Bronchial epithelial cell (primary cell): ENCODE measurements at regions not wholly inside any gene's neighbourhood (a gene's known extent, or its start where the extent isn't known, plus 50 kb on each side); places are given as distances from the start of the nearest gene placed in this dataset.

Experiments used
- DNase-seq: peaks from one replicate; pipeline ENCODE4 v3.0.0-alpha.2; 2010; ENCODE audit warnings: low read depth
- FAIRE-seq: peaks from 2 replicates; lab custom pipeline; 2011; peaks lifted over from hg19 to GRCh38; lab: Jason Lieb, UNC
- H3K27me3 ChIP-seq: 2 replicates; pipeline ENCODE4 v1.5.1; 2011; ENCODE audit warnings: low read length; ENCODE audit not compliant: control insufficient read depth, insufficient read depth
- H3K36me3 ChIP-seq: 2 replicates; pipeline ENCODE4 v1.5.1; 2011; ENCODE audit warnings: low read length; ENCODE audit not compliant: control insufficient read depth, insufficient read depth
- H3K4me3 ChIP-seq: 2 replicates; pipeline ENCODE4 v1.5.1; 2011; ENCODE audit warnings: mild to moderate bottlenecking, low read depth, low read length, control low read depth
- TF ChIP-seq, protein P1 (sequence below): IDR thresholded peaks from 2 replicates; pipeline ENCODE4 v1.5.1; 2011; ENCODE audit warnings: mild to moderate bottlenecking, moderate library complexity, low read length, control low read depth, inconsistent platforms; ENCODE audit not compliant: insufficient read depth, severe bottlenecking

DNA sequence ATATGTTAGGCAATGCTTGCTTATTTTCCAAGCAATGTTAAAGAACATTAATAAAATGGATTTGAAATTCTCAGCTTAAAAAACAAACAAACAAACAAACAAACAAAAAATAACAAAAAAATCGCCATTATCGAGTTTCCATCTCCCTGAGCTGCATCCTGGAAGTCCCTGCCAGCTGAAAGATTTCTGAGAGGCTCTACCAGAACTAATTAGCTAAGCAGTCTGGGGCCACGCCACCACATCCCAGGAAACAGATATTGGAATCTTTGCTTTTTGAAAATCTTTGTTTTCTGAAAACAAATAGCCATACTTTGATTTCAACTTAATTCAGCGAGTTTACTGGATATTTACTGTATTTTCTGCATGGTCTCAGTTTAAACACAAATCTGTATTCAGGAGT, 143.6 kb downstream of the LSMEM1 start:
- DNase-seq: no peak
- FAIRE-seq: no peak
- Histone ChIP-seq H3K36me3 (no peaks in the 10 kb centered on the region), H3K27me3 (no peaks in the 10 kb centered on the region), H3K4me3 (no peak overlapping the region)
- TF ChIP-seq, protein P1, sequence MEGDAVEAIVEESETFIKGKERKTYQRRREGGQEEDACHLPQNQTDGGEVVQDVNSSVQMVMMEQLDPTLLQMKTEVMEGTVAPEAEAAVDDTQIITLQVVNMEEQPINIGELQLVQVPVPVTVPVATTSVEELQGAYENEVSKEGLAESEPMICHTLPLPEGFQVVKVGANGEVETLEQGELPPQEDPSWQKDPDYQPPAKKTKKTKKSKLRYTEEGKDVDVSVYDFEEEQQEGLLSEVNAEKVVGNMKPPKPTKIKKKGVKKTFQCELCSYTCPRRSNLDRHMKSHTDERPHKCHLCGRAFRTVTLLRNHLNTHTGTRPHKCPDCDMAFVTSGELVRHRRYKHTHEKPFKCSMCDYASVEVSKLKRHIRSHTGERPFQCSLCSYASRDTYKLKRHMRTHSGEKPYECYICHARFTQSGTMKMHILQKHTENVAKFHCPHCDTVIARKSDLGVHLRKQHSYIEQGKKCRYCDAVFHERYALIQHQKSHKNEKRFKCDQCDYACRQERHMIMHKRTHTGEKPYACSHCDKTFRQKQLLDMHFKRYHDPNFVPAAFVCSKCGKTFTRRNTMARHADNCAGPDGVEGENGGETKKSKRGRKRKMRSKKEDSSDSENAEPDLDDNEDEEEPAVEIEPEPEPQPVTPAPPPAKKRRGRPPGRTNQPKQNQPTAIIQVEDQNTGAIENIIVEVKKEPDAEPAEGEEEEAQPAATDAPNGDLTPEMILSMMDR: no peak

DNA sequence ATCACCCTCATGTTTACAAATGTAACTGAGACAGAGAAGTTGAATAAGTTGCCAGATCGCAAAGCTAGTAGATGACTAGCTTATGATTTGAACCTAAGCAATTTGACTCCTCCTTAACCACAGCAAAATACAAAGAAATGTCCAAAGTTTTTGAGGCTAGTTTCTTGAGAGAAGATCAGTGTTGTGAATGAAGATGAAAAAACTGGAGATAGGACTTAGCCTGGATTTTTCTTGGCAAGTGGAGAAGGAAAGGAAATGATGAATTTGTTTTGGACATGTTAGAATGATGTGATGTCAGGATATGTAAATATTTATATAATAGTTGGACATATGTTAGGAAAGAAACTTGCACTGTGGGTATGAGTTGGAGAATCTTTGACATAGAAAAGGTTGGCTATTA, 149.8 kb downstream of the LSMEM1 start:
- Histone ChIP-seq H3K4me3 (no peak overlapping the region), H3K27me3 (peaks cover 3% of the 10 kb centered on the region), H3K36me3 (no peaks in the 10 kb centered on the region)
- peak; percentile 88 for DNase-seq
- TF ChIP-seq, protein P1: no peak
- FAIRE-seq: no peak

DNA sequence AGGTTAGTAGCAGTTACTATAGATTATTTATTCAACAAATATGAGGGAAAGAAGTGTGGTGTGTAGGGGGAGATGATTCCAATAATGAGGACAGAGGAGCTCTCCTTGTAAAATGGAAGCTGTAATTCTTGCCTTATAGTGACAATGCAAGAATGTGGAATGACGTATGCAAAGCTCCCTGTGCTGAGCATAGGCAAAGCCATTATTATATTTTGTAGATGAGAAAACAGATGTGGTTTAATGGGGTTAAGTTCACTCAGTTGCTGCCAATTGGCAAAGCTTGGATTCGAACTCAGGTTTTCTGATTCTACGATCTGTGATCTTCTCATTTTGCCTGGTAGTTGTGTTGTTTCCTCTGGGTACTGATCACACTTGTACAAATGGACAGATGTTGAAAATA, 153.3 kb downstream of the LSMEM1 start:
- TF ChIP-seq, protein P1: no peak
- FAIRE-seq: no peak
- DNase-seq: no peak
- Histone ChIP-seq H3K36me3 (no peaks in the 10 kb centered on the region), H3K4me3 (no peak overlapping the region), H3K27me3 (peaks cover 3% of the 10 kb centered on the region)

DNA sequence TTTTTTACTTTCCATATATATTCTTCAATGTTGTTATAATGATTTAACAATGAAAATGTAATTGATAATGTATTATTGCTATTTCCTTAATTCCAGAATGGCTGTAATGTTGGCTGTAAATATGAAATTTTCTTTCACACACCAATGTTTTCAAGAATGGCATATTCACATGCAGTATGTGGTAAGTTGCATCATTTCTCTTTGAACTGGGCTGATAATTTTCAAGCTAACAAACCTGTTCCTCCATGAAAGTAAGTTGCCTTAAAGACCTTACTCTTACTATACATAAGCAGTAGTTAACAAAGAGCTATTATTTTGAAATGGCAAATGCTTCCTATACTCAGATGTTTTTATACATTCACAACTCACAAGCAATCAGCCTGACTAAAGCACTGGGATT, 154.5 kb downstream of the TMEM168 start:
- TF ChIP-seq, protein P1: no peak
- FAIRE-seq (no peak), DNase-seq (peak; percentile 10)
- no peak overlapping the region for H3K4me3 ChIP-seq
- H3K36me3 ChIP-seq: no peaks in the 10 kb centered on the region
- peaks cover 3% of the 10 kb centered on the region for H3K27me3 ChIP-seq

DNA sequence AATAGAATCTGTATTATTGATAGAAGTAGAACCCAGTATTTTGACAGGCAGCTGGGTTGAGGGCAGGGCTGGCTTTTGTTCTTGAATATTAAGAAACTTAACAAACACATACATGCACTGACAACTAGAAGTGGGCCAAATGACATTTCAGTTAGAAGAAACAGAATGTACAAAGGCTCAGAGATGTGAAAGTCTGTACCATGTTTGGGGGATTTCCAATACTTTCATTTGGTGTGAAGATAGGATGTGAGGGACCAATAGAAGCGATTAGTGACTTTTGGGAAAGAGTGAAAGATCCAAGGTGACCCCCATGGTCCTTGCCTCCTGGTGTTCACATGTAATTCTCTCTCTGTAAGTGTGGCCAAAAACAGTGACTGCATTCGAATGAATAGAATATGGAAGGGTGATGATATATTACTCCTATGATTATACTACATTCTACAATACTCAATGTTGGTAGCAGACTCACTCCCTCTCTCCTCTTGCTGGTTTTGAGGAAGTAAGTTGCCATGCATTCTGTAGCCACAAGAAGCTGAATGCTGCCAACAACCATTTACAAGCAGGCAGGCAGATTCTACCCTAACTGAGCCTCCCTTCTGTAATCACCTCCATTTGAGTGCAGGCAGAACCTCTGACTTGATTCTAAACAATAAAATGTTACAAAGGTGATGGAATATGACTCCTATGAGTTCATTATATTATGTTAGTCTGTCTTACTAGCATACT, 151.4 kb downstream of the TMEM168 start:
- Histone ChIP-seq H3K36me3 (no peaks in the 10 kb centered on the region), H3K4me3 (no peak overlapping the region), H3K27me3 (no peaks in the 10 kb centered on the region)
- TF ChIP-seq, protein P1: no peak
- FAIRE-seq (no peak), DNase-seq (no peak)

DNA sequence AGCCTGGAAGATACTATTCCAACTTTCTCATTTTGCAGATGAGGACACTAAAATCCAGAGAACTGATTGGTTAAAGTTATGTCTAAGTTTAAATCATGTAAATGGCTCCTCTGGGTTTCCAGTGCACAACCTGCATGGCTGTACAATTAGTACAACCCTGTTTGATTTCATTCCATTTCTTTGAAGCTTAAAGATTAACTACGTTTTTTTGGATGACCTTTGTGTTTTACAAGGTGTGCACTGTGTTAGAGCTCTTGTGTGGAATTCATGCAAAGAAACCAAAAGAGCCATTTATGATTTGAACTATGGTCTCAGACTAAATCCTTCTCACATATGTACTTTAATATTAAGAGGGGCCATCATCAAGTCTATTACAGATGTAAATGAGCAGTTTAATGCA, 149.5 kb downstream of the TMEM168 start:
- H3K4me3 ChIP-seq: no peak overlapping the region
- H3K36me3 ChIP-seq: no peaks in the 10 kb centered on the region
- no peak for FAIRE-seq
- H3K27me3 ChIP-seq: no peaks in the 10 kb centered on the region
- TF ChIP-seq, protein P1: no peak
- DNase-seq: no peak
